HepG2 (cell line): ENCODE measurements at regions not wholly inside any gene's neighbourhood (a gene's known extent, or its start where the extent isn't known, plus 50 kb on each side); places are given as distances from the start of the nearest gene placed in this dataset.

Experiments
- EZH2 ChIP-seq: conservative IDR thresholded peaks from 2 replicates; pipeline ENCODE4 v1.6.1; 2012; ENCODE audit warnings: mild to moderate bottlenecking, low read depth, low read length, moderate library complexity
- FOXK1 ChIP-seq: sonication (generic); formaldehyde crosslinking; IDR thresholded peaks from 2 replicates; pipeline ENCODE4 v1.4.0; 2020; ENCODE audit warnings: low read depth, missing genetic modification reagents, borderline replicate concordance
- GPN1 ChIP-seq: sonication (generic); formaldehyde crosslinking; IDR thresholded peaks from 2 replicates; pipeline ENCODE4 v1.5.1; 2020; ENCODE audit warnings: missing genetic modification reagents, borderline replicate concordance
- HMGA1 ChIP-seq: sonication (generic); formaldehyde crosslinking; conservative IDR thresholded peaks from 2 replicates; pipeline ENCODE4 v1.4.0; 2020; ENCODE audit warnings: missing genetic modification reagents
- JUND ChIP-seq: sonication (generic); formaldehyde crosslinking; IDR thresholded peaks from 2 replicates; pipeline ENCODE4 v1.8.0; 2022; ENCODE audit warnings: mild to moderate bottlenecking, missing genetic modification reagents
- REL ChIP-seq: sonication (generic); formaldehyde crosslinking; conservative IDR thresholded peaks from 2 replicates; pipeline ENCODE4 v1.8.0; 2022; ENCODE audit warnings: mild to moderate bottlenecking, missing genetic modification reagents, moderate library complexity
- USF2 ChIP-seq, 2 experiments: sonication (generic) in 1 of 2; formaldehyde crosslinking in 1 of 2; IDR thresholded peaks; 2 replicates each; pipeline versions ENCODE4 v1.5.1 to v1.6.1; 2011 to 2020; ENCODE audit warnings: borderline replicate concordance in 1 of 2, low read depth in 1 of 2, low read length in 1 of 2, mild to moderate bottlenecking in 1 of 2, missing genetic modification reagents in 1 of 2, moderate library complexity in 1 of 2
- ZBTB34 ChIP-seq: sonication (generic); formaldehyde crosslinking; IDR thresholded peaks from 2 replicates; pipeline ENCODE4 v1.8.0; 2022; ENCODE audit warnings: mild to moderate bottlenecking, missing genetic modification reagents
- ZHX1 ChIP-seq: sonication (generic); formaldehyde crosslinking; IDR thresholded peaks from 2 replicates; pipeline ENCODE4 v1.8.1; 2022; ENCODE audit warnings: low read depth, mild to moderate bottlenecking, missing genetic modification reagents
- ZNF20 ChIP-seq: sonication (generic); formaldehyde crosslinking; IDR thresholded peaks from 2 replicates; pipeline ENCODE4 v1.4.0; 2020; ENCODE audit warnings: mild to moderate bottlenecking, moderate library complexity, missing genetic modification reagents

- no peak for TF ChIP-seq HMGA1
- no peak for TF ChIP-seq REL
- TF ChIP-seq ZBTB34 (CRISPR knock-in tag), result no peak
- TF ChIP-seq FOXK1, result no peak
- no peak for TF ChIP-seq GPN1 (CRISPR knock-in tag)
- TF ChIP-seq ZNF20, result no peak
- no peak for TF ChIP-seq ZHX1
- no peak for TF ChIP-seq EZH2
- no peak for TF ChIP-seq JUND
- no peak for TF ChIP-seq USF2 (IDR thresholded peaks at IDR 0.05; ENCODE audit: low read depth, low read length)
- TF ChIP-seq USF2 (CRISPR knock-in tag; IDR thresholded peaks at IDR 0.05; ENCODE audit: borderline replicate concordance), result no peak
These were observed 216.2 kb downstream of the ABHD5 start for GRCh38 chr3:43906849-43907507.
